CD14-positive monocyte (primary cell): ENCODE measurements at regions not wholly inside any gene's neighbourhood (a gene's known extent, or its start where the extent isn't known, plus 50 kb on each side); places are given as distances from the start of the nearest gene placed in this dataset.

ENCODE experiments used
- DNase-seq, 3 donors: peaks; one replicate each; pipeline ENCODE4 v3.0.0-alpha.2; 2011 to 2022
- H2AFZ ChIP-seq: 2 replicates; pipeline ENCODE4 v1.6.0; 2012; ENCODE audit warnings: mild to moderate bottlenecking, low read depth, low read length, inconsistent platforms; ENCODE audit not compliant: insufficient read depth, poor library complexity, severe bottlenecking
- H3K27ac ChIP-seq, 2 donors: 1 replicate in 1 of 2; 2 replicates in 1 of 2; pipeline ENCODE4 v1.5.1; 2012 to 2013; ENCODE audit warnings: low read length in 2 of 2, control low read depth in 1 of 2, inconsistent platforms in 1 of 2, low read depth in 1 of 2, mild to moderate bottlenecking in 1 of 2
- H3K27me3 ChIP-seq, 2 donors: one replicate each; pipeline versions ENCODE4 v1.6.0 to v1.6.1; 2011 to 2013; ENCODE audit warnings: low read length in 2 of 2; ENCODE audit not compliant: control insufficient read depth in 2 of 2, insufficient read depth in 2 of 2
- H3K36me3 ChIP-seq, 2 donors: replicated peaks in 1 of 2; 1 replicate in 1 of 2; 2 replicates in 1 of 2; pipeline versions ENCODE4 v1.5.1 to v1.6.1; 2012 to 2013; ENCODE audit warnings: low read length in 2 of 2, control low read depth in 1 of 2, inconsistent platforms in 1 of 2, mild to moderate bottlenecking in 1 of 2; ENCODE audit not compliant: insufficient read depth in 2 of 2, control insufficient read depth in 1 of 2
- H3K4me1 ChIP-seq, 2 donors: 1 replicate in 1 of 2; 2 replicates in 1 of 2; pipeline versions ENCODE4 v1.5.1 to v1.6.1; 2012 to 2013; ENCODE audit warnings: low read length in 2 of 2, control low read depth in 1 of 2, inconsistent platforms in 1 of 2, mild to moderate bottlenecking in 1 of 2, moderate library complexity in 1 of 2; ENCODE audit not compliant: insufficient read depth in 2 of 2, control insufficient read depth in 1 of 2
- H3K4me2 ChIP-seq: replicated peaks from 2 replicates; pipeline ENCODE3; 2012; ENCODE audit warnings: low read length, moderate library complexity, mild to moderate bottlenecking; ENCODE audit not compliant: poor library complexity, severe bottlenecking; ENCODE audit errors: extremely low read depth
- H3K4me3 ChIP-seq, 3 experiments: fragments of 200-600 bp in 1 of 3; sonication (generic) in 1 of 3; replicated peaks in 1 of 3; 1 replicate in 2 of 3; 2 replicates in 1 of 3; pipeline ENCODE4 v1.5.1; 2011 to 2013; ENCODE audit warnings: low read length in 3 of 3, mild to moderate bottlenecking in 3 of 3, control low read depth in 2 of 3, low read depth in 2 of 3, inconsistent platforms in 1 of 3, moderate library complexity in 1 of 3
- H3K79me2 ChIP-seq: 2 replicates; pipeline ENCODE4 v1.6.0; 2012; ENCODE audit warnings: mild to moderate bottlenecking, control low read depth, inconsistent platforms, low read length, moderate library complexity; ENCODE audit not compliant: insufficient read depth
- H3K9ac ChIP-seq: 2 replicates; pipeline ENCODE4 v1.6.0; 2017; ENCODE audit warnings: low read length, mild to moderate bottlenecking; ENCODE audit not compliant: insufficient read depth, poor library complexity, severe bottlenecking
- H3K9me3 ChIP-seq, 2 donors: replicated peaks in 1 of 2; 1 replicate in 1 of 2; 2 replicates in 1 of 2; pipeline versions ENCODE4 v1.5.1 to v1.6.1; 2012 to 2013; ENCODE audit warnings: low read length in 2 of 2, control low read depth in 1 of 2; ENCODE audit not compliant: control insufficient read depth in 1 of 2, insufficient read depth in 1 of 2
- H4K20me1 ChIP-seq: 2 replicates; pipeline ENCODE4 v1.6.0; 2012; ENCODE audit warnings: mild to moderate bottlenecking, low read length, control low read depth, moderate library complexity; ENCODE audit not compliant: insufficient read depth
- H3K27ac Mint-ChIP-seq, 7 donors: one replicate each; pipeline ENCODE4 v1.8.0; 2020; ENCODE audit warnings: mild to moderate bottlenecking in 7 of 7, mixed read lengths in 7 of 7, moderate library complexity in 6 of 7, inconsistent platforms in 2 of 7
- H3K27me3 Mint-ChIP-seq, 3 donors: one replicate each; pipeline ENCODE4 v1.8.0; 2021 to 2022; ENCODE audit warnings: low read depth in 3 of 3, mild to moderate bottlenecking in 3 of 3, mixed read lengths in 3 of 3, moderate library complexity in 3 of 3, inconsistent platforms in 1 of 3
- H3K36me3 Mint-ChIP-seq, 2 donors: one replicate each; pipeline ENCODE4 v1.8.0; 2020; ENCODE audit warnings: mixed read lengths in 2 of 2, inconsistent platforms in 1 of 2, mild to moderate bottlenecking in 1 of 2
- H3K4me1 Mint-ChIP-seq: one replicate; pipeline ENCODE4 v1.8.0; 2020; ENCODE audit warnings: mild to moderate bottlenecking, mixed read lengths
- H3K4me3 Mint-ChIP-seq, 2 donors: one replicate each; pipeline ENCODE4 v1.8.0; 2020; ENCODE audit warnings: mild to moderate bottlenecking in 2 of 2, mixed read lengths in 2 of 2, moderate library complexity in 1 of 2
- H3K9me3 Mint-ChIP-seq, 7 donors: one replicate each; pipeline ENCODE4 v1.8.0; 2020 to 2022; ENCODE audit warnings: mixed read lengths in 7 of 7, mild to moderate bottlenecking in 6 of 7, moderate library complexity in 6 of 7, inconsistent platforms in 2 of 7
- CTCF ChIP-seq: fragments of 200-600 bp; IDR thresholded peaks from one replicate; pipeline ENCODE4 v1.8.0; 2022; ENCODE audit warnings: antibody characterized with exemption, mild to moderate bottlenecking
- WGBS: methylation state at CpG from one replicate; pipeline ENCODE4 v1.1.5; 2013; ENCODE audit warnings: missing lambda C conversion rate; ENCODE audit not compliant: insufficient coverage; 5-methylcytosine and 5-hydroxymethylcytosine counted together
- intact Hi-C, 2 donors: fragments of 100-400 bp; cut with micrococcal nuclease; formaldehyde crosslinking; loops; one replicate each; pipeline versions ENCODE4 v1.15.0 to v1.15.1; 2023

DNA sequence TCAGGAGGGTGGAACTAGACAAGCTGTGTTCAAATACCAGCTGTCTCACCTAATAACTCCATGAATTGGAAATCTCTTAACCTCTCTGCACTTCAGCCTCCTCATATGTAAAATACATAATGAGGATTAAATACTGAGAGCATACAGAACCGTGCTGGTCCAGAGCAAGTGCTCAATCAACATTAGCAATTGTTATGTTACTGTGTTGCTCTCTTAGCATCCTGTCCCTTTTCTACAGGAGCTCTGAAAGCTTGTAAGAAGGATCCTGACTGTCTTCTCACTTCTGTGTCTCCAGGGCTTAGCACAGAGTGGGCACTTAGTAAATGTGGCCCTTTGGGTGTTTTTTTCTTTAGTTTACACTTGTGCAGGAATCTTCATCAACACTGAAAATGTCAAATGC, 1456.1 kb upstream of the IGFBP7 start:
- Histone ChIP-seq H3K4me2 (no peak overlapping the region), H3K79me2 (no peaks in the 10 kb centered on the region), H3K9ac (no peak overlapping the region), H3K27ac (no peak overlapping the region), H3K4me1 (no peaks in the 10 kb centered on the region), H2AFZ (no peak overlapping the region), H3K36me3 (no peaks in the 10 kb centered on the region), H3K9me3 (no peaks in the 10 kb centered on the region), H4K20me1 (no peaks in the 10 kb centered on the region), H3K27me3 (no peaks in the 10 kb centered on the region), H3K4me3 (no peak overlapping the region)
- Mint-ChIP-seq H3K4me3 (no peak overlapping the region), H3K36me3 (no peaks in the 10 kb centered on the region), H3K9me3 (peaks cover 0 to 3% (median 0%) of the 10 kb centered on the region in 7 donors), H3K4me1 (no peaks in the 10 kb centered on the region), H3K27me3 (no peaks in the 10 kb centered on the region), H3K27ac (no peak overlapping the region)
- intact Hi-C loops, result no loop called here
- no peak for TF ChIP-seq CTCF
- DNase-seq, result no peak
- 40% methylated on average over 1 of the region's 1 CpG for WGBS

DNA sequence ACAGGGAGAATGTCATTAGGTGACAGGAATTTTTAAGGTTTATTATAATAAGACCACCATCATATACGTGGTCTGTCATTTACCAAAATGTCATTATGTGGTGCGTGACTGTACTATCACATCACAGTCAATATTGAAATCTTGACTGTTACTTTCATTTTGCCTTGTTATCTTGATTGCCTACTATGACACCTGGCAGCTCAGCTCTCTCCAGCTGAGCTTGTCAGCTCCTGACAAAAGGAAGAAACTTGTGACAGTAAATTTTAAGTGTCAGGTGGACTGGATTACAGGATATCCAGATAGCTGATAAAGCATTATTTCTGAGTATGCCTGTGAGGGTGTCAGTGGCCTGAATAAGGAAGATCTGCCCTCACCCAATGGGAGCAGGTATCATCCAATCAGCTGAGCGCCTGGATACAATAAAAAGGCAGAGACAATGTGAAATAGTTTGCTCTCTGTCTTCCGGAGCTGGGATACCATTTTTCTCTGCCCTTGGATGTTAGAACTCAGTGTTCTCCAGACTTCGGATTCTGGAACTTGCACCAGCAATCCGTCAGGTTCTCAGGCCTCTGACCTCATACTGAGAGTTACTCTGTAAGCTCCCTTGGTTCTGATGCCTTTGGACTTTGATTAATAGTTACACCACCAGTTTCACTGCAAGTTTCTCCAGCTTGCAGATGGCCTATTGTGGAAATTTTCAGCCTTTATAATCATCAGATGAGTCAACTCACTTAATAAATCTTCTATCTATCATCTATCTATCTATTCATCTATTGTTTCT, 1454.7 kb upstream of the IGFBP7 start:
- Histone ChIP-seq H3K4me2 (no peak overlapping the region), H3K27ac (no peak overlapping the region), H4K20me1 (no peaks in the 10 kb centered on the region), H3K79me2 (no peaks in the 10 kb centered on the region), H3K4me3 (no peak overlapping the region), H3K9ac (no peak overlapping the region), H2AFZ (no peak overlapping the region), H3K36me3 (no peaks in the 10 kb centered on the region), H3K27me3 (no peaks in the 10 kb centered on the region), H3K9me3 (no peaks in the 10 kb centered on the region), H3K4me1 (no peaks in the 10 kb centered on the region)
- Mint-ChIP-seq H3K27me3 (no peaks in the 10 kb centered on the region), H3K36me3 (no peaks in the 10 kb centered on the region), H3K4me1 (no peaks in the 10 kb centered on the region), H3K4me3 (no peak overlapping the region), H3K27ac (no peak overlapping the region), H3K9me3 (peaks cover 0 to 3% (median 0%) of the 10 kb centered on the region in 7 donors)
- DNase-seq, result no peak
- intact Hi-C loops, result no loop called here
- WGBS, result 81% methylated on average over 5 of the region's 6 CpGs
- no peak for TF ChIP-seq CTCF
